ENCODE measurements at regions not wholly inside any gene's neighbourhood (a gene's known extent, or its start where the extent isn't known, plus 50 kb on each side); places are given as distances from the start of the nearest gene placed in this dataset.

DNA sequence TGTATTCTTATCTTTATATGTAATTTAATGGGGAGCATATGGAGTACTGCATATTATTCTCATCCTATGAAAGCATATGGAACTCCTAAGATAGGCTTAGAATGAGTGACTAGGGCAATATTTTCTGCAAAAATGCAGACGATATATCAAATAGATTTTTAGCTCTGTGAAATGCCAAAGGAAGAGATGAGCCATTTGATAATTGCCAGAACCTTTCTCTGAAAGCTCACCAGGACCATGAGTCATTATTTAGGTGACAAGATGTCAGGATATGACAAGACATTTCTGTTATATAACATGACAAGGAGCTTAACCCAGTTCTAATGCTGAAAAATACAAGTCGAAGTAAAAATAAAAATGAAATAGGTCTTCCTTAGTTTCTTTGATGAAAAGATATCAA is 145.0 kb downstream of the SLITRK6 start:
- TF ChIP-seq EZH2 (IDR thresholded peaks at IDR 0.05; ENCODE audit: borderline replicate concordance, insufficient read depth, low read depth, low read length, poor library complexity, severe bottlenecking) (no peak), CTCF (IDR thresholded peaks at IDR 0.05) (no peak)

Measured in B cell (primary cell).